ENCODE measurements at regions not wholly inside any gene's neighbourhood (a gene's known extent, or its start where the extent isn't known, plus 50 kb on each side); places are given as distances from the start of the nearest gene placed in this dataset.
A peak's percentile ranks its signal among the peaks of the same experiment; 100 is the strongest.

DNA sequence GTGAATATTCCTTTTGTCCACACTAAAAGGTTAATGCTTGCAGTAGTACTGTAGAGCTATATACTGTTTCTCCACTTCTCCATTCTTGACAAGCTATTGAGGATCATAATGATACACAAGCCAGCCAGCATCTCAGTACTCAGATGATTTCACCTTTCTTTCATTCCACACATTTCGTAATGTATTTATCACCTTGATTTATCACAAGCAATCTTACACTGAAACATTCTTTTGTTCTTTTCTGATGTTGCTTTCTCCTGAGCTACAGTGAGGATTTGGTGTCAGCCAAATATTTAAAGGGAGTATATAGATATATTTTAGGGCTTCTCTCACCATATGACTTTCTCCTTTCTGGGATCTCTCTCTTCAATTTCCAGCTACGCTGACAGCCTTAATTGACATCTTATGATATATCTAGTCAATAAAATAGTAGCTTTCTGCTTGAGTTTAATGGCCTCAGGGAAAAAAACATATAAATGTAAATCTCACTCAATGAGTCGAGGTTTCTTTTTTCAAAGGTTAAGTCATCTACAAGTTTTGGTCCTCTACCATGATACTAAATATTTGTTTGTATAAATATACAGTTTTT, 1327.0 kb downstream of the NSUN3 start:
- no peak for DNase-seq (ENCODE audit: low read depth)
- TF ChIP-seq, protein P1, sequence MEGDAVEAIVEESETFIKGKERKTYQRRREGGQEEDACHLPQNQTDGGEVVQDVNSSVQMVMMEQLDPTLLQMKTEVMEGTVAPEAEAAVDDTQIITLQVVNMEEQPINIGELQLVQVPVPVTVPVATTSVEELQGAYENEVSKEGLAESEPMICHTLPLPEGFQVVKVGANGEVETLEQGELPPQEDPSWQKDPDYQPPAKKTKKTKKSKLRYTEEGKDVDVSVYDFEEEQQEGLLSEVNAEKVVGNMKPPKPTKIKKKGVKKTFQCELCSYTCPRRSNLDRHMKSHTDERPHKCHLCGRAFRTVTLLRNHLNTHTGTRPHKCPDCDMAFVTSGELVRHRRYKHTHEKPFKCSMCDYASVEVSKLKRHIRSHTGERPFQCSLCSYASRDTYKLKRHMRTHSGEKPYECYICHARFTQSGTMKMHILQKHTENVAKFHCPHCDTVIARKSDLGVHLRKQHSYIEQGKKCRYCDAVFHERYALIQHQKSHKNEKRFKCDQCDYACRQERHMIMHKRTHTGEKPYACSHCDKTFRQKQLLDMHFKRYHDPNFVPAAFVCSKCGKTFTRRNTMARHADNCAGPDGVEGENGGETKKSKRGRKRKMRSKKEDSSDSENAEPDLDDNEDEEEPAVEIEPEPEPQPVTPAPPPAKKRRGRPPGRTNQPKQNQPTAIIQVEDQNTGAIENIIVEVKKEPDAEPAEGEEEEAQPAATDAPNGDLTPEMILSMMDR (IDR thresholded peaks at IDR 0.05; ENCODE audit: insufficient read depth, low read depth, low read length, missing control alignments), result no peak
- no peak overlapping the region for H3K4me3 ChIP-seq (ENCODE audit: low read length)

DNA sequence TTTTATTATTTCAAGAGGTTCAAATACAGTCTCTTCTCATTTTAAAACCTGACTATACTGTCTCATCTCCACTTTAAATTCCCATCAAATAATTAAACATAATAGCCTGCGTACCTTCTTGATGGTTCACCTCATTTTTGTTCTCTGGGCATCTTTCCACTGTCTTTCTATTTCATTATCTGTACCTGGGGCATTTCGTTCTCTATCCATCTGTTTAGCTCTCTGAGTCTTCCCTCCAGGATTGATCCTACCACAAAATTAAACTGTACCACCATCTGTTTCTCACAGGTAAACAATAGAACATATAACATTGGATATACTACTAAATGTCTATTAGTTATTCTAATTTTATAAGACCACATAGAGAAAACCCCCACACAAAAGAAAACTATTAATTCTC, 1331.4 kb downstream of the NSUN3 start:
- DNase-seq (ENCODE audit: low read depth), result no peak
- no peak overlapping the region for H3K4me3 ChIP-seq (ENCODE audit: low read length)
- TF ChIP-seq, protein P1 (IDR thresholded peaks at IDR 0.05; ENCODE audit: insufficient read depth, low read depth, low read length, missing control alignments), result no peak

DNA sequence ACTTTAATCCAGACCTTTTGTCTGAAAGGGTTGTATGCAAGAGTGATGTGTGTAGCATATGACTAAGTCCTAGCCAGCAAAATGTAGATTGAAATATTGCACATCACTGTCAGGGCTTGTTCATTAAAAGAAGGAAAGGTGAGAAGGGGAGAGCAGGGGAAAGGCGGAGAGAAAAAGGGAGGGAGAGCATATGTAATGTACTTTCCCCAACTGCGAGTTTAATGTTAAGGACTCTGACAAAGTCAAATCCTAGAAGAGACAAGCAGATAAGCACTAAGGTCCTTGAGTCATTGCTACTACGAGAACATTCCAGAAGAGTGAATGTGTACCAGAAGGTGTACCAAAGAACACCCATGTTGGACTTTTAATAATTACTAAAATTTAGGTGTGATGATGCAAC, 1336.7 kb downstream of the NSUN3 start:
- TF ChIP-seq, protein P1 (IDR thresholded peaks at IDR 0.05; ENCODE audit: insufficient read depth, low read depth, low read length, missing control alignments), result no peak
- DNase-seq (ENCODE audit: low read depth), result peak; percentile 71
- H3K4me3 ChIP-seq (ENCODE audit: low read length), result no peak overlapping the region

DNA sequence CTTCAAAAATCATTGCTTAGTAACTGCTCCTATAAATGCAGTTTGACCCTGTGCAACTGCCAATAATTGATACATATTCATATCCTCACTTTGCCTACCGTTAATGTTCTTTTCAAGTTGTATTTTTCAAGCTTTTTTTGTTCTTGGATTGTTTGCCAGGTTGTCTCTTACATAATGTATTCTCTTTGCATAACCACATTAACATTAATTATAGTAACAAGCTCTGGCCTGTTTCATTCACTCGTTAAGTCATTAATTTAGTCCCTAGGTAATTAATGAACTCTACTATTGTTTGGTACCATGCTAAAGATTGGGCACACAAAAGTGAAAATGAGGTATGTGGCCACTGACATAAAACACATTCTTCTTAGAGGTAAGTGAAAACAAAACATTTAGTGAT, 1338.8 kb downstream of the NSUN3 start:
- TF ChIP-seq, protein P1 (IDR thresholded peaks at IDR 0.05; ENCODE audit: insufficient read depth, low read depth, low read length, missing control alignments), result no peak
- DNase-seq (ENCODE audit: low read depth), result no peak
- H3K4me3 ChIP-seq (ENCODE audit: low read length), result no peak overlapping the region

DNA sequence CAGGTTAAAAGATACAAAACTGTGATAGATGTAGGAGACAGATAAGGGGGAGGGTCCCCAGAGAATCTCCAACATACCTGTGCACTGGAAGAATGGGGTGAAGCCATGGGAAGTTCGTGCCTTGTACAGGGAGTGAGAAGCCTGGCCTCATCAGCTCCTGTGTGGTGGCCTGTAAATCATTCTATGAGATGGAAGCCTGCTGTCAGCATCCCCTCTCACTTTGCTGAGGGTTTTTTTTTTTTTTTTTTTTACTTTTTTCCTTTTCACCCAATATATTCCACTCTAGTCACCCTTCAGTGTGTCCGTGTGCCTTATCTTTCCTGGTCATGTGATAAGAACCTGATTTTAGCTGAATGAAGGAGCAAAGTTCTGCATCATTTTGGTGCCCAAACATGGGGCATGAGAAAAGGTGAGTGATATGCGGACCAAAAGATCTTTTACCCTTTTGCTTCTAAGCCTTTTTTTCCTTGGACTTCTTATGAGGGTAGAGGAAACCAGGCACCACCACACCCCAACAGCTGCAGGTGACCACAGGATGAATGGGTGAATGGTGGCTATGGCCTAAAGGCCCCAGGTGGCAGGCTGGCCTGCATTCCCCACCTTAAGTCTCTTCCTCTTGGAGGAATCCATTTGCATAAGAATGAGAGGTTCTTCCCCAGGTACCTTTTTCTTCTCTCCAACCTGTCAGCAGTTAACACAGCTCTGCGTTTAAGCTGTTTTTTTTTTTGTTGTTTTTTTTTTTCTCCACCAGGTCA, 1345.0 kb downstream of the NSUN3 start:
- TF ChIP-seq, protein P1 (IDR thresholded peaks at IDR 0.05; ENCODE audit: insufficient read depth, low read depth, low read length, missing control alignments), result no peak
- H3K4me3 ChIP-seq (ENCODE audit: low read length), result no peak overlapping the region
- DNase-seq (ENCODE audit: low read depth), result no peak

DNA sequence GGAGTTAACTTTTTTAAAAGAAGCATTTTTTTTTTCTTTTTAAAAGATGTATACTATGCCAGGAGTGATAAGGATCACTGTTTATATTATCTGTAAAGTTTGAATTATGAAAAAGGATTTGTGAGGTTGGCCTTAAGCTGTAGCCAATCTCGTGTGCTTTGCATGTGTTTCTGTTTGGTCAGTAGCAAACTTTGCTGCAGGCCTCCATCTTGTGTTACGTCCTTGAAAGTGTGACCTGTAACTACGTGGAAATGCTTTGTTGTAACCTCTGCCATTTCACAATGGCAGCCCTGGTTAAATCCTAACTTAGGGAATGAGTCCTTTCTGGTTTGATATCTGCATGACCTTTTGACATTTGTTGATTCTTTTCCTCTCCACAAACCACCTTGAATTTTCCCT, 1345.6 kb downstream of the NSUN3 start:
- no peak overlapping the region for H3K4me3 ChIP-seq (ENCODE audit: low read length)
- DNase-seq (ENCODE audit: low read depth), result no peak
- TF ChIP-seq, protein P1 (IDR thresholded peaks at IDR 0.05; ENCODE audit: insufficient read depth, low read depth, low read length, missing control alignments), result no peak

DNA sequence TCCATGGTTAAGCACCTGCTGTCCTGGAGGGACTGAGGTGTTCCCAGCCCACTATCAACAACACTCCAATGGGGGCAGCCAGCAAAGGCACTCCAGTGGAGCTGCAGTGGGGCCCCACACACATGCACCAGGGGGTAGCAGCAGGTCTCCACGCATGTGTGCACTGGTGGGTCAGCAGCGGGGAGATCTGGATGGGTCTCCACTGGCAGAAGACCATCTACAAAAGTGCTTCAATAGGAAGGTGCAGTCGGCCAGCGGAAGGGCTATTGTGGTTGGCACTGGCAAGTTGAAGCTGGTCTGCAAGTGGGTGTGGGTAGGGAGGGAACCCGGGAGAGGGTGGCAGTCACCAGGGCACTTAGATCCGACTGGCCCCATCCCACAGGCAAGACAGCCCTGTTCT, 1355.4 kb downstream of the NSUN3 start:
- TF ChIP-seq, protein P1 (IDR thresholded peaks at IDR 0.05; ENCODE audit: insufficient read depth, low read depth, low read length, missing control alignments), result no peak
- DNase-seq (ENCODE audit: low read depth), result no peak
- H3K4me3 ChIP-seq (ENCODE audit: low read length), result no peak overlapping the region

All from epithelial cell of esophagus (primary cell).